SJSA1 (cell line): ENCODE measurements at regions not wholly inside any gene's neighbourhood (a gene's known extent, or its start where the extent isn't known, plus 50 kb on each side); places are given as distances from the start of the nearest gene placed in this dataset.
A peak's percentile ranks its signal among the peaks of the same experiment; 100 is the strongest.

Experiments
- DNase-seq, 2 experiments: peaks; one replicate each; pipeline ENCODE4 v3.0.0-alpha.2; 2015 to 2020; ENCODE audit warnings: low spot score in 2 of 2, low read depth in 1 of 2
- H3K27ac ChIP-seq: fragments of 250-450 bp; sonication (Bioruptor Pico); 2 replicates; pipeline ENCODE4 v1.5.1; 2020; ENCODE audit warnings: mild to moderate bottlenecking, moderate library complexity
- H3K27me3 ChIP-seq: fragments of 250-450 bp; sonication (Bioruptor Pico); replicated peaks from 2 replicates; pipeline ENCODE4 v1.5.1; 2020; ENCODE audit warnings: mild to moderate bottlenecking, moderate library complexity
- H3K36me3 ChIP-seq: fragments of 250-450 bp; sonication (Bioruptor Pico); 2 replicates; pipeline ENCODE4 v1.5.1; 2020; ENCODE audit warnings: mild to moderate bottlenecking
- H3K4me1 ChIP-seq: fragments of 250-450 bp; sonication (Bioruptor Pico); replicated peaks from 2 replicates; pipeline ENCODE4 v1.6.1; 2021; ENCODE audit warnings: mild to moderate bottlenecking
- H3K4me3 ChIP-seq: fragments of 250-450 bp; sonication (Bioruptor Pico); 2 replicates; pipeline ENCODE4 v1.5.1; 2020; ENCODE audit warnings: mild to moderate bottlenecking
- H3K9me3 ChIP-seq: fragments of 250-450 bp; sonication (Bioruptor Pico); replicated peaks from 2 replicates; pipeline ENCODE4 v1.5.1; 2020; ENCODE audit warnings: mild to moderate bottlenecking

DNA sequence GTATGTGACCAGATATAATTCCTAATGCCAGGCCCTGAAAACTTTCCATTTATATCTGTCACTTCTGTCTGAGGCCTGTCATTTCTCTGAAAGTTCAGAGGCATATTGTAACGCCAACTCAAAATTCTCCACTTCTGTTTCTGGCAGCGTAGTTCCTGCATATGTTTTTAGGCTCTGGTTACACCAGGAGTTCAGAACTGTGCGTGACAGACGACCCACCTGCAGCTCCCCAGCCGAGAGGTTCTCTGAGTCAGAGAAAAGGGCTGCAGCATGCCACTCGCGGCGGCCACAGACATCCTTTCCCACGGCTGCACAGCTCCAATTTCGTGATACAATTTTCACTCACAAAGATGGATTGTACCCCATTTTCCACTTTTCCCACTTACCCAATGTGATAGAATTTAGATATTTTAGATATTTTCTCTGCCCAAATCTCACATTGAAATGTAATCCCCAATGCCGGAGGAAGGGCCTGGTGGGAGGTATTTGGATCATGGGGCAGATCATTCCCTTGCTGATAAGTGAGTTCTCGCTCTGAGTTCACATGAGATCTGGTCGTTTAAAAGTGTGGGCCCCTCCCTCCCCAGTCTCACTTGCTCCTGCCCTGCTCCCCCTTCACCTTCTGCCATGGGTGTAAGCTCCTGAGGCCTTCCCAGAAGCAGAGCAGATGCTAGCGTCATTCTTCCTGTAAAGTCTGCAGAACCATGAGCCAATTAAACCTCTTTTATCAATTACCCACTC, 308.1 kb downstream of the LIG4 start:
- no peak for DNase-seq
- no peaks in the 10 kb centered on the region for H3K4me1 ChIP-seq
- no peak overlapping the region for H3K4me3 ChIP-seq
- H3K36me3 ChIP-seq = no peaks in the 10 kb centered on the region
- H3K27me3 ChIP-seq = peaks cover 29% of the 10 kb centered on the region
- no peak overlapping the region for H3K27ac ChIP-seq
- no peaks in the 10 kb centered on the region for H3K9me3 ChIP-seq

GRCh38 chr13:107906131-107906530, 309.2 kb downstream of the LIG4 start:
- H3K36me3 ChIP-seq = no peaks in the 10 kb centered on the region
- peaks cover 33% of the 10 kb centered on the region for H3K27me3 ChIP-seq
- no peak overlapping the region for H3K27ac ChIP-seq
- no peaks in the 10 kb centered on the region for H3K4me1 ChIP-seq
- DNase-seq = peak in 1 of 2 experiments; percentile 33
- H3K9me3 ChIP-seq = no peaks in the 10 kb centered on the region
- no peak overlapping the region for H3K4me3 ChIP-seq

DNA sequence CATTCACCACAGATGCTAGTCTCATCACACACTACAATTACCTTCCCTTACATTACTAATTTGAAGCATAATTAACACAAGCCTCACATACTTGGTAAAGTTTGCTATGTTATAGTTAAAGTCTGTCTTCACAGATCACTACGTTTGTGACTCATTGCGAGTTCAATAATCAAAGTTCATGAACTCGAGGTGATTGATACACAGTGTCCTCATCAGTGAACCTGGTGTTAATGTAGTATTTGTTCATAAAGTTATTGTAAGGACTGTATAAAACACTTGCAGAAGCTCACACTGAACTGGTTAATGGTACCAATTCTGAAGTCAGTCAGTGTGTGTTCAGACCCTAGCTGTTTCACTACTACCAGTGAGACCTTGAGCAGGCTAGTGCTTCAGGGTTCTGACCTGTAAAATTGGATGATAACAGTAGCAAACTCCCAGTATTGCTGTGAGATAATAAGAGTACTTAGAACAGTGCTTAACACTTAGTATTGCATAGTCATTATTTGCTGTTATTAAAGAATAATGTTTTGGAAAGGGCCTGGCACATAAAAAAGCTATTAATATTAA, 313.3 kb downstream of the LIG4 start:
- Histone ChIP-seq H3K9me3 (no peaks in the 10 kb centered on the region), H3K4me3 (no peak overlapping the region), H3K4me1 (no peaks in the 10 kb centered on the region), H3K27me3 (peaks cover 19% of the 10 kb centered on the region), H3K27ac (no peak overlapping the region), H3K36me3 (no peaks in the 10 kb centered on the region)
- no peak for DNase-seq

DNA sequence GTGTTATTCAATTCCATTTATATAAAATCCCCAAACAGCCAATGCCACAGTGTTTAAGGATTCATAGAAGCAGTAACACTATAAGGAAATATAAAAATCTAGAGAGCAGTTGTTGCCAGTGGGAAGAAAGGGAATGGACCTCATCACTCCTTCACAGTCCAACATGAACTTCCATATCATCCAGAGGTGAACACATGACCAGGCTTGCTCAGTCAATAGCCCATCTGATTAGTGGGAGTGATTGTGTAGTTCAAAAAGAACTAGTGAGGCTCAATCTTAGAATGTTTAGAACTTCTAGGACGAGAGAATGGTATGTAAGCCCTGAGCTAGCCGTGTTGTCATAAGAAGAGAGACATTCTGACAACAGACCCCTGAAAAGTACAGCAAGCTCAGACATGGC, 314.1 kb downstream of the LIG4 start:
- Histone ChIP-seq H3K27ac (no peak overlapping the region), H3K4me1 (no peaks in the 10 kb centered on the region), H3K27me3 (peaks cover 22% of the 10 kb centered on the region), H3K9me3 (peaks cover 4% of the 10 kb centered on the region; the same call in 1 of the 2 replicates), H3K4me3 (no peak overlapping the region), H3K36me3 (no peaks in the 10 kb centered on the region)
- no peak for DNase-seq

GRCh38 chr13:107900775-107901174, 314.6 kb downstream of the LIG4 start:
- Histone ChIP-seq H3K36me3 (no peaks in the 10 kb centered on the region), H3K27ac (no peak overlapping the region), H3K4me3 (no peak overlapping the region), H3K9me3 (peaks cover 4% of the 10 kb centered on the region; the same call in 1 of the 2 replicates), H3K4me1 (no peaks in the 10 kb centered on the region), H3K27me3 (peaks cover 22% of the 10 kb centered on the region)
- no peak for DNase-seq

DNA sequence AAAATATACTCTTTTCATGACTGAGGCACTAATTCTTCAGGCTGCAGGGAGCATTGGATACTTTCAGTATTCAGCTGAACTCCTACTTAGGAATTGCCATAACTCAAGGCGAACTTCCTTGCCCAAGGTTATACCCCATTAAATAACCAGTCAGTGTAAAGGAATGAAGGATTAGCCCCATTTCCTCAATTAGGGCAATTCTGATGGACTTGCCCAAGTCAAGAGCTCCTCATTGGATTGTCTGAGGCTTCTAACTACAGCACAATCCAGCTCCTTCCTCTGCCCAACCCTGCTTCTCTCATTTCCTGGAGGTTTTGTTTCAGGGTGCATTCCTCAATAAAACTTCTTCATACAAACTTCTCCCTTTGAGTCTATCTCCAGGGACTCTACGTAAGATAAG, 329.2 kb downstream of the LIG4 start:
- Histone ChIP-seq H3K36me3 (no peaks in the 10 kb centered on the region), H3K27ac (no peak overlapping the region), H3K27me3 (peaks cover 12% of the 10 kb centered on the region)

DNA sequence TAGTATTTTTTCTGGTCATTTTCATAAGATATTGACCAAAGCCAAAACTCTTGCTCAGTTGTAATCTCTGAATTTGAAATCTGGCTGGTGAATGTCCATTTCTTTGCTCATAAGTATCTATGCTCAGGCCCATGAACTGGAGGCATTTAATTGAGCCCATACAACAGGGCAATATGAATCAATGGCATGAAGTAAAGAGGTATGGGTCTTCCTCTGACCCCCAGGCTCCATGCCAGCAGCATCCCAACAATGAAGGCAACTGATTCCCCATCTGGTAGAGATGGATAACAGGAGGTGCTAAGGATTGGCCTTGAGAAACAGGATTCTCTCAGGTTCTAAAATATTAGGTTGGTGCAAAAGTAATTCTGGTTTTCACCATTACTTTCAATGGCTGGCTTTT, 330.8 kb downstream of the LIG4 start:
- Histone ChIP-seq H3K4me1 (no peaks in the 10 kb centered on the region), H3K9me3 (no peaks in the 10 kb centered on the region; the same call in 1 of the 2 replicates), H3K27ac (no peak overlapping the region), H3K4me3 (no peak overlapping the region), H3K36me3 (no peaks in the 10 kb centered on the region), H3K27me3 (peaks cover 10% of the 10 kb centered on the region; the same call in 1 of the 2 replicates)
- no peak for DNase-seq

More for the DNA sequence above, 329.2 kb downstream of the LIG4 start:
- no peak overlapping the region for H3K4me3 ChIP-seq
- no peaks in the 10 kb centered on the region; the same call in 1 of the 2 replicates for H3K9me3 ChIP-seq
- DNase-seq = no peak
- H3K4me1 ChIP-seq = no peaks in the 10 kb centered on the region

DNA sequence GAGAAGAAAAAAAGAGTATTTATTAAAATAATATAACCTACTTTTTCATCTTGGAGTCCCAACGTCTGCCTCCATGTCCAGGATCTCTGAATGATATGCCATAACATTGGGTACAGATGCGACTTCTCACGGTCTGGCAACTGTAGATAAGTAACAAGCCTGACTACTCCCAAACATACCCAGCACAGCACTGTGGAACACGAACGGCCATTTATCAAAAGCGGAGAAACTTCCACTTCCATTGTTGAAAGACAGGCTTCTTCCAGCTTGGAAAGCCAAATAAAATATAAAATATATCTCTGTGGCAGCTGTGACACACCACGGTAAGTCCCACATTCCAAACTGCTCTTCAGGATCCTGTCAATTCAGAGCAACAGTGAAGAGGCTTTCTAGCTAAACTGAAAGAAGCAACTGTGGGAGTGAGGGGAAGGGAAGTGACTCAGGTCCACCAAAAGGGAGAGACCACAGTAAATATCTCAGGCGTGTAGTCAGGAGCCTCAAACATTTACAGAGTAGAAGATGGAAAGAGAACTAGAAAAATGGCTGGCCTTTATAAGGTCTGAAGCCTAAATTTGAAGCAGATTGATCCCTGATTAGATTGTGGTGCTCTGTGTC, 331.7 kb downstream of the LIG4 start:
- Histone ChIP-seq H3K4me1 (no peaks in the 10 kb centered on the region), H3K36me3 (no peaks in the 10 kb centered on the region), H3K27ac (peak overlapping the region; percentile 54), H3K27me3 (peaks cover 10% of the 10 kb centered on the region; the same call in 1 of the 2 replicates), H3K4me3 (peak overlapping the region; percentile 22), H3K9me3 (no peaks in the 10 kb centered on the region; the same call in 1 of the 2 replicates)
- peak; percentile 40 for DNase-seq

- peak in 1 of 2 experiments; percentile 38 for DNase-seq
- H3K4me1 ChIP-seq = no peaks in the 10 kb centered on the region
- peak overlapping the region; percentile 22 for H3K4me3 ChIP-seq
- H3K9me3 ChIP-seq = no peaks in the 10 kb centered on the region; the same call in 1 of the 2 replicates
- no peaks in the 10 kb centered on the region for H3K36me3 ChIP-seq
- peak overlapping the region; percentile 54 for H3K27ac ChIP-seq
- H3K27me3 ChIP-seq = peaks cover 10% of the 10 kb centered on the region; the same call in 1 of the 2 replicates
Observed at GRCh38 chr13:107882708-107883560, 332.4 kb downstream of the LIG4 start.

DNA sequence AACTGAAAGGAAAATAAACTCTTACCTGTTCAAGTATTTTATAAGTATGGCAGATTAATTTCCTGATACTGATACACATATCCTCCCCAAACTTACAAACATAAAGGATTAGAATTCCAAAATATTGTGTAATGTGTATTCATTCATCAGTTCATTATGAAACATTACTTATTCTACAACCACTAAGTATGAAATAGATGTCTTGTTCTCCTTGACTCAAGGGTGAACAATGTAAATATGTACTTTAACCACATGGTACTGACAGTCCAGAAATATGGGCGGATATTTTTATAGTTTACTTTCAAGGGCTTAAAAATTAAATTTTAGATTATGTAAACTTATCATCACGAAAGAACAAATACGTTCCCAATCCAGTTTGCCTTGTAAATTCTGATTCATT, 334.0 kb downstream of the LIG4 start:
- Histone ChIP-seq H3K4me3 (no peak overlapping the region), H3K27me3 (peaks cover 10% of the 10 kb centered on the region; the same call in 1 of the 2 replicates), H3K4me1 (no peaks in the 10 kb centered on the region), H3K36me3 (no peaks in the 10 kb centered on the region), H3K27ac (no peak overlapping the region), H3K9me3 (no peaks in the 10 kb centered on the region; the same call in 1 of the 2 replicates)
- no peak for DNase-seq

DNA sequence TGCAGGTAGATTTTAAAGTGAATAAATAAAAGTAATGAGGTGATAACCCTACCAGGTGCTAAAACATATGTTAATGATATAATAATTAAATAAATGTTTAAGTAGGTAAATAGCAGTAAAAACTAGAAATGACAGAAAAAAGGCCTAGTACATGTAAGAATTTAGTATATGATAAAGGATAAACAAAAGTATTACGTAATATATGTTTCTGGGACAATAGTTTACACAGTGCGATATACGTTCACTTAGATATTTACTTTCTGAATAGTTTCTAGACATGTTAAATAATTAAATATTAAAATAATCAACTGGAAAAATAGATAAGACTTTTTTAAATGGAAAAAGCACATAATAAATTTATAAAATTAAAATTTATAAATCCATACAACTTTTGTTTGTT, 340.9 kb downstream of the LIG4 start:
- peaks cover 18% of the 10 kb centered on the region for H3K27me3 ChIP-seq
- H3K4me3 ChIP-seq = no peak overlapping the region
- H3K9me3 ChIP-seq = no peaks in the 10 kb centered on the region
- H3K36me3 ChIP-seq = no peaks in the 10 kb centered on the region
- no peaks in the 10 kb centered on the region for H3K4me1 ChIP-seq
- DNase-seq = no peak
- no peak overlapping the region for H3K27ac ChIP-seq

GRCh38 chr13:107873926-107874325, 341.4 kb downstream of the LIG4 start:
- H3K36me3 ChIP-seq = no peaks in the 10 kb centered on the region
- peaks cover 23% of the 10 kb centered on the region for H3K27me3 ChIP-seq
- DNase-seq = no peak
- no peak overlapping the region for H3K27ac ChIP-seq
- H3K4me1 ChIP-seq = no peaks in the 10 kb centered on the region
- no peaks in the 10 kb centered on the region for H3K9me3 ChIP-seq
- H3K4me3 ChIP-seq = no peak overlapping the region

DNA sequence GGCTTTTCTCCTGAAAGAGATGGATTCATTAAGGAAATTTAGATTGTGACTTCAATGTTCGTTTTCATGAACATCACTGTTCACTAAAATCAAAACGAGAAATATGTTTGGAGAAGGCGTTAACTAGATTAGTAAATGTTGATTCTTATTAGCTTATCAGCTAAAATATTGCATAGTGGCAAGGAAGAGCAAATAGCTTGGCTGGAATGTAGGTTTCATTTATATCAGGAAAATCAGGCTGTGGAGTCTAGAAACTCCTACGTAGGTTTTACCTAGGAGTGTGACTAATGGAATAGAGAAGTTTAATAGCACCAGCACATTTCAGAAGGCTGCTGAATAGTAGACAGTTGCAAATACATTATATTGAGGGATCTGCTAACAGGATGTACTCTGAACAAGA, 344.9 kb downstream of the LIG4 start:
- Histone ChIP-seq H3K9me3 (no peaks in the 10 kb centered on the region; the same call in 1 of the 2 replicates), H3K36me3 (no peaks in the 10 kb centered on the region), H3K27me3 (peaks cover 53% of the 10 kb centered on the region), H3K4me1 (peaks cover 24% of the 10 kb centered on the region), H3K27ac (no peak overlapping the region), H3K4me3 (no peak overlapping the region)
- no peak for DNase-seq
